ENCODE measurements at regions not wholly inside any gene's neighbourhood (a gene's known extent, or its start where the extent isn't known, plus 50 kb on each side); places are given as distances from the start of the nearest gene placed in this dataset.

DNA sequence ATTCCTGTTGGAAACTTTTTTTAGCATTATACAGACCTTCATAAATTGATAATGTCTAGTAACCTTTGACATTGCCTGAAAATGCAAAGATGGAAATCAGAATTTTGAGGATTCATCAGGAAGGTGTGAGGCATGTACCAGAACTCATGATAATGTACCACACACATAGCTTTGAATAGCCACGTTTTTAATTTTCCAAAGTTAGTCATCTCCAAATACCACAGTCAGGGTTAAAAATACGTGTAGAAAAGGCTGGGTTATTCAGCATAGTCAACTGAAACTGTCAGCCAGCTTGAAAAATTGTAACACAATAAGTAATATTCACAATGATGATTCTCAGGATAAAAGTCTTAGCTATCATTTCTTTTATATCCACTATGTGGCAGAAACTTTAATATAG lies 102.0 kb upstream of the THRB start:
- Histone ChIP-seq H3K4me3 (no peak overlapping the region), H4K20me1 (ENCODE audit: control insufficient read depth, insufficient read depth) (no peaks in the 10 kb centered on the region), H3K27me3 (replicated peaks in 1 of 2; ENCODE audit: control insufficient read depth in 2 of 2, insufficient read depth in 2 of 2, low read length in 1 of 2) (no peaks in the 10 kb centered on the region), H3K36me3 (ENCODE audit: control insufficient read depth in 2 of 2, insufficient read depth in 2 of 2, low read length in 1 of 2) (no peaks in the 10 kb centered on the region), H3K4me2 (ENCODE audit: control insufficient read depth, insufficient read depth) (no peak overlapping the region), H3K27ac (ENCODE audit: control insufficient read depth, insufficient read depth) (no peak overlapping the region), H3K9me3 (replicated peaks; ENCODE audit: control insufficient read depth, insufficient read depth, low read length) (no peaks in the 10 kb centered on the region), H3K4me1 (ENCODE audit: control insufficient read depth, insufficient read depth, low read length) (no peaks in the 10 kb centered on the region), H3K79me2 (ENCODE audit: control insufficient read depth, insufficient read depth, low read length) (no peaks in the 10 kb centered on the region), H3K9ac (ENCODE audit: control insufficient read depth, insufficient read depth, low read length) (no peak overlapping the region), H2AFZ (ENCODE audit: control insufficient read depth, low read depth, low read length) (no peak overlapping the region)
- intact Hi-C loops (cut with micrococcal nuclease; ENCODE audit: unreplicated experiment), result no loop called here
- no peak for FAIRE-seq
- DNase-seq (ENCODE audit: low read depth, low spot score), result no peak
- no TSS peak for BruUV-seq (replicated peaks)
- RAD21 ChIA-PET (ENCODE audit: unreplicated experiment), result no interaction called here
- SMC1A ChIA-PET (ENCODE audit: uncharacterized antibody, unreplicated experiment), result no interaction called here
- POLR2A ChIA-PET, result no interaction called here
- in situ Hi-C loops (cut with MboI), result no loop called here
- no peak for TF ChIP-seq LARP7 (IDR thresholded peaks at IDR 0.05)
- TF ChIP-seq HCFC1 (IDR thresholded peaks at IDR 0.05; ENCODE audit: low read length), result no peak
- TF ChIP-seq CHD1 (IDR thresholded peaks at IDR 0.05; ENCODE audit: low read depth, low read length), result no peak
- TF ChIP-seq TCF7 (IDR thresholded peaks at IDR 0.05; ENCODE audit: borderline replicate concordance), result no peak
- TF ChIP-seq RB1 (IDR thresholded peaks at IDR 0.05; ENCODE audit: borderline replicate concordance), result no peak
- TF ChIP-seq MTA2 (IDR thresholded peaks at IDR 0.05; ENCODE audit: low read depth), result no peak
- TF ChIP-seq, protein P1, sequence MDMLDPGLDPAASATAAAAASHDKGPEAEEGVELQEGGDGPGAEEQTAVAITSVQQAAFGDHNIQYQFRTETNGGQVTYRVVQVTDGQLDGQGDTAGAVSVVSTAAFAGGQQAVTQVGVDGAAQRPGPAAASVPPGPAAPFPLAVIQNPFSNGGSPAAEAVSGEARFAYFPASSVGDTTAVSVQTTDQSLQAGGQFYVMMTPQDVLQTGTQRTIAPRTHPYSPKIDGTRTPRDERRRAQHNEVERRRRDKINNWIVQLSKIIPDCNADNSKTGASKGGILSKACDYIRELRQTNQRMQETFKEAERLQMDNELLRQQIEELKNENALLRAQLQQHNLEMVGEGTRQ (IDR thresholded peaks at IDR 0.05; ENCODE audit: borderline replicate concordance, low read depth, low read length), result no peak
- TF ChIP-seq SIX5 (IDR thresholded peaks at IDR 0.05; ENCODE audit: low read depth, low read length, severe bottlenecking), result no peak
- TF ChIP-seq, protein P2, sequence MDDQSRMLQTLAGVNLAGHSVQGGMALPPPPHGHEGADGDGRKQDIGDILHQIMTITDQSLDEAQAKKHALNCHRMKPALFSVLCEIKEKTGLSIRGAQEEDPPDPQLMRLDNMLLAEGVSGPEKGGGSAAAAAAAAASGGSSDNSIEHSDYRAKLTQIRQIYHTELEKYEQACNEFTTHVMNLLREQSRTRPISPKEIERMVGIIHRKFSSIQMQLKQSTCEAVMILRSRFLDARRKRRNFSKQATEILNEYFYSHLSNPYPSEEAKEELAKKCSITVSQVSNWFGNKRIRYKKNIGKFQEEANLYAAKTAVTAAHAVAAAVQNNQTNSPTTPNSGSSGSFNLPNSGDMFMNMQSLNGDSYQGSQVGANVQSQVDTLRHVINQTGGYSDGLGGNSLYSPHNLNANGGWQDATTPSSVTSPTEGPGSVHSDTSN (IDR thresholded peaks at IDR 0.05; ENCODE audit: insufficient replicate concordance, low read depth, low read length), result no peak
- TF ChIP-seq, protein P3, sequence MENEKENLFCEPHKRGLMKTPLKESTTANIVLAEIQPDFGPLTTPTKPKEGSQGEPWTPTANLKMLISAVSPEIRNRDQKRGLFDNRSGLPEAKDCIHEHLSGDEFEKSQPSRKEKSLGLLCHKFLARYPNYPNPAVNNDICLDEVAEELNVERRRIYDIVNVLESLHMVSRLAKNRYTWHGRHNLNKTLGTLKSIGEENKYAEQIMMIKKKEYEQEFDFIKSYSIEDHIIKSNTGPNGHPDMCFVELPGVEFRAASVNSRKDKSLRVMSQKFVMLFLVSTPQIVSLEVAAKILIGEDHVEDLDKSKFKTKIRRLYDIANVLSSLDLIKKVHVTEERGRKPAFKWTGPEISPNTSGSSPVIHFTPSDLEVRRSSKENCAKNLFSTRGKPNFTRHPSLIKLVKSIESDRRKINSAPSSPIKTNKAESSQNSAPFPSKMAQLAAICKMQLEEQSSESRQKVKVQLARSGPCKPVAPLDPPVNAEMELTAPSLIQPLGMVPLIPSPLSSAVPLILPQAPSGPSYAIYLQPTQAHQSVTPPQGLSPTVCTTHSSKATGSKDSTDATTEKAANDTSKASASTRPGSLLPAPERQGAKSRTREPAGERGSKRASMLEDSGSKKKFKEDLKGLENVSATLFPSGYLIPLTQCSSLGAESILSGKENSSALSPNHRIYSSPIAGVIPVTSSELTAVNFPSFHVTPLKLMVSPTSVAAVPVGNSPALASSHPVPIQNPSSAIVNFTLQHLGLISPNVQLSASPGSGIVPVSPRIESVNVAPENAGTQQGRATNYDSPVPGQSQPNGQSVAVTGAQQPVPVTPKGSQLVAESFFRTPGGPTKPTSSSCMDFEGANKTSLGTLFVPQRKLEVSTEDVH (IDR thresholded peaks at IDR 0.05; ENCODE audit: low read depth, partially characterized antibody), result no peak
- TF ChIP-seq FOXK2 (IDR thresholded peaks at IDR 0.05), result no peak
- no peak for TF ChIP-seq CHD2 (IDR thresholded peaks at IDR 0.05; ENCODE audit: borderline replicate concordance, low read depth, low read length)
- TF ChIP-seq, protein P4, sequence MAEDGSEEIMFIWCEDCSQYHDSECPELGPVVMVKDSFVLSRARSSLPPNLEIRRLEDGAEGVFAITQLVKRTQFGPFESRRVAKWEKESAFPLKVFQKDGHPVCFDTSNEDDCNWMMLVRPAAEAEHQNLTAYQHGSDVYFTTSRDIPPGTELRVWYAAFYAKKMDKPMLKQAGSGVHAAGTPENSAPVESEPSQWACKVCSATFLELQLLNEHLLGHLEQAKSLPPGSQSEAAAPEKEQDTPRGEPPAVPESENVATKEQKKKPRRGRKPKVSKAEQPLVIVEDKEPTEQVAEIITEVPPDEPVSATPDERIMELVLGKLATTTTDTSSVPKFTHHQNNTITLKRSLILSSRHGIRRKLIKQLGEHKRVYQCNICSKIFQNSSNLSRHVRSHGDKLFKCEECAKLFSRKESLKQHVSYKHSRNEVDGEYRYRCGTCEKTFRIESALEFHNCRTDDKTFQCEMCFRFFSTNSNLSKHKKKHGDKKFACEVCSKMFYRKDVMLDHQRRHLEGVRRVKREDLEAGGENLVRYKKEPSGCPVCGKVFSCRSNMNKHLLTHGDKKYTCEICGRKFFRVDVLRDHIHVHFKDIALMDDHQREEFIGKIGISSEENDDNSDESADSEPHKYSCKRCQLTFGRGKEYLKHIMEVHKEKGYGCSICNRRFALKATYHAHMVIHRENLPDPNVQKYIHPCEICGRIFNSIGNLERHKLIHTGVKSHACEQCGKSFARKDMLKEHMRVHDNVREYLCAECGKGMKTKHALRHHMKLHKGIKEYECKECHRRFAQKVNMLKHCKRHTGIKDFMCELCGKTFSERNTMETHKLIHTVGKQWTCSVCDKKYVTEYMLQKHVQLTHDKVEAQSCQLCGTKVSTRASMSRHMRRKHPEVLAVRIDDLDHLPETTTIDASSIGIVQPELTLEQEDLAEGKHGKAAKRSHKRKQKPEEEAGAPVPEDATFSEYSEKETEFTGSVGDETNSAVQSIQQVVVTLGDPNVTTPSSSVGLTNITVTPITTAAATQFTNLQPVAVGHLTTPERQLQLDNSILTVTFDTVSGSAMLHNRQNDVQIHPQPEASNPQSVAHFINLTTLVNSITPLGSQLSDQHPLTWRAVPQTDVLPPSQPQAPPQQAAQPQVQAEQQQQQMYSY (CRISPR knock-in tag; IDR thresholded peaks at IDR 0.05), result no peak
- no peak for TF ChIP-seq MXI1 (IDR thresholded peaks at IDR 0.05; ENCODE audit: low read depth, low read length)
- no peak for ATAC-seq
- CTCF ChIA-PET, result interaction anchor here (0.7 to 1.1 kb wide), 2 partner anchors 14 to 48 kb away, joined by 4 read pairs; no protein-coding TSS in a partner anchor
- WGBS (ENCODE audit: insufficient coverage, insufficient replicate concordance, low lambda C conversion rate, missing lambda C conversion rate), result 2% methylated on average over 2 of the region's 2 CpGs

Data from GM12878 (cell line).